Body of pancreas (tissue), 4 donors: ENCODE measurements at regions not wholly inside any gene's neighbourhood (a gene's known extent, or its start where the extent isn't known, plus 50 kb on each side); places are given as distances from the start of the nearest gene placed in this dataset.

Experiments
- ATAC-seq: fragments of 150-250 bp; one replicate; pipeline ENCODE4 v1.9.1; 2016
- DNase-seq, 4 donors: peaks; one replicate each; pipeline ENCODE4 v3.0.0-alpha.2; 2019
- H3K27ac ChIP-seq, 4 donors: fragments of 200-600 bp; sonication (generic); 1 replicate in 3 of 4; 2 replicates in 1 of 4; pipeline versions ENCODE4 v1.5.1 to v1.6.1; 2016 to 2019; ENCODE audit warnings: mild to moderate bottlenecking in 1 of 4, mixed read lengths in 1 of 4, moderate library complexity in 1 of 4
- H3K27me3 ChIP-seq, 2 donors: fragments of 200-600 bp; sonication (generic); one replicate each; pipeline ENCODE4 v1.6.0; 2016; ENCODE audit warnings: mild to moderate bottlenecking in 1 of 2
- H3K36me3 ChIP-seq, 2 donors: fragments of 200-600 bp; sonication (generic); replicated peaks in 1 of 2; 2 replicates each; pipeline ENCODE4 v1.5.1; 2016; ENCODE audit warnings: low read depth in 2 of 2; ENCODE audit not compliant: insufficient read depth in 1 of 2
- H3K4me1 ChIP-seq: fragments of 200-600 bp; sonication (generic); one replicate; pipeline ENCODE4 v1.6.0; 2016
- H3K4me3 ChIP-seq, 2 donors: fragments of 200-600 bp; sonication (generic); 1 replicate in 1 of 2; 2 replicates in 1 of 2; pipeline ENCODE4 v1.5.1; 2016 to 2019
- H3K9me3 ChIP-seq, 3 donors: fragments of 200-600 bp; sonication (generic); 1 replicate in 2 of 3; 2 replicates in 1 of 3; pipeline ENCODE4 v1.5.1; 2016
- CTCF ChIP-seq, 7 experiments: fragments of 450-650 bp in 4 of 7; fragments of 200-600 bp in 3 of 7; sonication (generic) in 3 of 7; IDR thresholded peaks; one replicate each; pipeline ENCODE4 v1.5.1; 2016 to 2019; ENCODE audit warnings: antibody characterized with exemption in 7 of 7
- POLR2A ChIP-seq, 3 donors: fragments of 450-650 bp; IDR thresholded peaks; one replicate each; pipeline ENCODE4 v1.6.1; 2016; ENCODE audit warnings: antibody characterized with exemption in 3 of 3, mild to moderate bottlenecking in 2 of 3
- WGBS, 2 donors: methylation state at CpG; one replicate each; pipeline ENCODE4 v1.1.5; 2017; 5-methylcytosine and 5-hydroxymethylcytosine counted together
- intact Hi-C: fragments of 100-400 bp; cut with DNase I; formaldehyde crosslinking; loops from one replicate; pipeline ENCODE4 v1.15.1; 2023

DNA sequence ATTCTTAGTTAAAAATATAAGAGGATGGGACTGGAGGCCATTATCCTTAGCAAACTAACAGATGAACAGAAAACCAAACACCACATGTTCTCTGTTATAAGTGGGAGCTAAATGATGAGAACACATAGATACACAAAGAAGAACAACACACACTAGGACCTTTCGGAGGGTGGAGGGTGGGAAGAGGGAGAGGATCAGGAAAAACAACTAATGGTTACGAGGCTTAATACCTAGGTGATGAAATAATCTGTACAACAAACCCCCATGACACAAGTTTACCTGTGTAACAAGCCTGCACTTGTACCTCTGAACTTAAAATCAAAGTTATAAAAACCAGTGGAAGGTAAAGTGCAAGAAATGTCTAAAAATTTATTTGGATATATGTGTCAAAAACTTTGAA, 1047.4 kb upstream of the C9orf72 start:
- no peak for TF ChIP-seq POLR2A (IDR thresholded peaks at IDR 0.05)
- no peak for TF ChIP-seq CTCF (IDR thresholded peaks at IDR 0.05)
- Histone ChIP-seq H3K4me3 (no peak overlapping the region), H3K27ac (no peak overlapping the region), H3K27me3 (no peaks in the 10 kb centered on the region), H3K36me3 (no peaks in the 10 kb centered on the region), H3K9me3 (no peaks in the 10 kb centered on the region), H3K4me1 (no peaks in the 10 kb centered on the region)
- intact Hi-C loops: no loop called here
- WGBS, 2 donors: 40 to 48% methylated on average over 2 of the region's 2 CpGs
- no peak for DNase-seq
- ATAC-seq: no peak

DNA sequence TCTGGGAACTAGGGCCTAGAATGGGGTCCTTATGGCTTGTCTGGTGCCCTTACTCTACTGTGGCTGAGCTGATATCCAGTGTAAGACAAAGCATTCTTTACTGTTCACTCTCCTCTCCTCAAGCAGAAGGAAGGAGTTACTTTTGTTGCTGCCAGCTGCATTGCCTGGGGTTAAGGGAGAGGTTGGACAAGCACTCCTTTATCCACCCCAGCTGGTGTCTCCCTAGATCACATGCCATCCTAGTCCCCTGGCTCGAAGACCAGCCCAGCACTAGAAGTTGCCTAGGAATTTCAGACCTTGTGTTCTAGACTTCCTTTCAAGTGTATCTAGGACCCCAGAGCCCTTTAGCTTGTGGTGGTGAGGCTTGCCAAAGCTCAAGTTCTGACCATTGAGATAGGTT, 1051.5 kb upstream of the C9orf72 start:
- H3K4me1 ChIP-seq: no peaks in the 10 kb centered on the region
- H3K36me3 ChIP-seq: no peaks in the 10 kb centered on the region
- intact Hi-C loops: no loop called here
- DNase-seq (no peak), ATAC-seq (no peak)
- TF ChIP-seq POLR2A (IDR thresholded peaks at IDR 0.05): no peak
- no peak for TF ChIP-seq CTCF (IDR thresholded peaks at IDR 0.05)
- H3K9me3 ChIP-seq: no peaks in the 10 kb centered on the region
- H3K4me3 ChIP-seq: no peak overlapping the region
- H3K27me3 ChIP-seq: no peaks in the 10 kb centered on the region
- no peak overlapping the region for H3K27ac ChIP-seq
- 44 to 50% methylated on average over 1 of the region's 1 CpG for WGBS, 2 donors

- Histone ChIP-seq H3K4me3 (no peak overlapping the region), H3K36me3 (no peaks in the 10 kb centered on the region), H3K9me3 (no peaks in the 10 kb centered on the region), H3K27ac (no peak overlapping the region), H3K4me1 (no peaks in the 10 kb centered on the region), H3K27me3 (no peaks in the 10 kb centered on the region)
- WGBS, 2 donors: 26 to 33% methylated on average over 1 of the region's 1 CpG
- ATAC-seq (no peak), DNase-seq (no peak)
- TF ChIP-seq POLR2A (IDR thresholded peaks at IDR 0.05) (no peak), CTCF (IDR thresholded peaks at IDR 0.05) (no peak)
- intact Hi-C loops: no loop called here
Observed at GRCh38 chr9:28628031-28628430, 1054.8 kb upstream of the C9orf72 start.

- no peak for ATAC-seq
- DNase-seq: no peak
- Histone ChIP-seq H3K36me3 (no peaks in the 10 kb centered on the region), H3K27ac (no peak overlapping the region), H3K27me3 (no peaks in the 10 kb centered on the region), H3K4me3 (no peak overlapping the region), H3K9me3 (no peaks in the 10 kb centered on the region), H3K4me1 (no peaks in the 10 kb centered on the region)
- WGBS, 2 donors: 73 to 89% methylated on average over 3 of the region's 3 CpGs
- TF ChIP-seq CTCF (IDR thresholded peaks at IDR 0.05): no peak
- TF ChIP-seq POLR2A (IDR thresholded peaks at IDR 0.05): no peak
- intact Hi-C loops: no loop called here
Observed at GRCh38 chr9:28648723-28649122, 1075.4 kb upstream of the C9orf72 start.

DNA sequence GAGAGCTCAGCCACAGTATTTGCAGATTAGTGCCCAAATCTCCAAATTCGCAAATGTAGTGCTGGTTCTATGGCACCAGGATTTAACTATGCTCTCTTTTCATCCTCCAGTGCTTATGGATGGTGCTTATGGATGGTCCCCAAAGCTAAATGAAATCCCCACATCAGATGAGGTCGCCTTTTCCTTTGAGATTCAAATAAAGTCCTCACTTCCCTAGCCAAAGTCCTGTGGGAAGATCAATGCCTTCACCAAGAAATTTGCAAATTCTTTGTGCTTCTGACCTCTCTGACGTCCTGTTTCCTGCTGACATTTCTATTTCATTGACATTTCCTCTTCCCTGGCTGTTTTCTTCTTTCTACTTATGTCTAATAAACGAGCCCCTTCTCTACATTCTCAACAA, 1077.0 kb upstream of the C9orf72 start:
- H3K4me3 ChIP-seq: no peak overlapping the region
- 23% methylated on average over 4 of the region's 4 CpGs for WGBS, 2 donors
- no peaks in the 10 kb centered on the region for H3K36me3 ChIP-seq
- DNase-seq (no peak), ATAC-seq (no peak)
- no peaks in the 10 kb centered on the region for H3K9me3 ChIP-seq
- H3K27ac ChIP-seq: no peak overlapping the region
- H3K4me1 ChIP-seq: no peaks in the 10 kb centered on the region
- no peak for TF ChIP-seq POLR2A (IDR thresholded peaks at IDR 0.05)
- no peak for TF ChIP-seq CTCF (IDR thresholded peaks at IDR 0.05)
- no peaks in the 10 kb centered on the region for H3K27me3 ChIP-seq
- intact Hi-C loops: no loop called here
